ENCODE measurements at regions not wholly inside any gene's neighbourhood (a gene's known extent, or its start where the extent isn't known, plus 50 kb on each side); places are given as distances from the start of the nearest gene placed in this dataset.

- no peak for DNase-seq
These were observed 63.0 kb downstream of the C5orf15 start for GRCh38 chr5:133905424-133905823.

GRCh38 chr5:133904641-133905040, 63.8 kb downstream of the C5orf15 start:
- no peak for DNase-seq

GRCh38 chr5:133902511-133903118, 65.8 kb downstream of the C5orf15 start:
- DNase-seq, result no peak

GRCh38 chr5:133900534-133901270, 67.7 kb downstream of the C5orf15 start:
- no peak for DNase-seq

- DNase-seq, result no peak
These were observed 68.9 kb downstream of the C5orf15 start for GRCh38 chr5:133899506-133899905.

- no peak for DNase-seq
These were observed 70.0 kb downstream of the C5orf15 start for GRCh38 chr5:133898440-133898839.

- DNase-seq, result no peak
These were observed 71.0 kb downstream of the C5orf15 start for GRCh38 chr5:133897431-133897830.

- DNase-seq, result no peak
These were observed 71.6 kb downstream of the C5orf15 start for GRCh38 chr5:133896873-133897272.

GRCh38 chr5:133895979-133896845, 72.2 kb downstream of the C5orf15 start:
- DNase-seq, result no peak

- DNase-seq, result no peak
These were observed 74.3 kb downstream of the C5orf15 start for GRCh38 chr5:133894143-133894542.

- no peak for DNase-seq
These were observed 75.7 kb downstream of the C5orf15 start for GRCh38 chr5:133892774-133893173.

GRCh38 chr5:133892306-133892705, 76.1 kb downstream of the C5orf15 start:
- DNase-seq, result no peak

GRCh38 chr5:133891390-133891789, 77.0 kb downstream of the C5orf15 start:
- DNase-seq, result no peak

GRCh38 chr5:133890776-133891280, 77.6 kb downstream of the C5orf15 start:
- no peak for DNase-seq

- DNase-seq, result no peak
These were observed 78.1 kb downstream of the C5orf15 start for GRCh38 chr5:133890314-133890713.

GRCh38 chr5:133889271-133889905, 79.0 kb downstream of the C5orf15 start:
- DNase-seq, result no peak

GRCh38 chr5:133888625-133888991, 79.8 kb downstream of the C5orf15 start:
- no peak for DNase-seq

GRCh38 chr5:133885566-133885965, 82.9 kb downstream of the C5orf15 start:
- no peak for DNase-seq

GRCh38 chr5:133884569-133885311, 83.7 kb downstream of the C5orf15 start:
- no peak for DNase-seq

- no peak for DNase-seq
These were observed 84.5 kb downstream of the C5orf15 start for GRCh38 chr5:133883916-133884315.

- peak; percentile 8 for DNase-seq
These were observed 85.6 kb downstream of the C5orf15 start for GRCh38 chr5:133882846-133883245.

GRCh38 chr5:133882389-133882695, 86.1 kb downstream of the C5orf15 start:
- DNase-seq, result no peak

Data from NCI-H146 (cell line).